GM19452 (cell line): ENCODE measurements at regions not wholly inside any gene's neighbourhood (a gene's known extent, or its start where the extent isn't known, plus 50 kb on each side); places are given as distances from the start of the nearest gene placed in this dataset.

ENCODE experiments used
- ATAC-seq: cut with Tn5 transposase; IDR thresholded peaks from one replicate; pipeline ENCODE4 v1.9.1; 2021; ENCODE audit not compliant: unreplicated experiment

DNA sequence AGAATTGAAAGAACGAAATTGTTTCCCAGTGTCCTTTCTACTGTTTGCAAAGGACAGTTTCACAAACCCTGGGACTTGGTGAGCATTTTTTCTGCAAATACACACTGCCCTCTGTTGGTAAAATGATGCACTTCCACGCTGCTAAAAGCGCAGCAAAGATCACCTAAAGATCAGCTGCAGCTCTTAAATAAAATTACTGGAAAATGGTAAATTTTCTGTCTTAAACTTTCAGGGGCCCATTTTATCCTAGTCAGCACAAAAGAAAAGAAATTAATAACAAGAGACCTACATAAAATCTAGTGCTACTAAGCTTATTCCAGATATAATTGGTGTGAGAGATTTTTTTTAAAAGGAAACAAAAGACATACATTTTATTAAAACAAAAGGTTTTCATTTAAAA is 566.0 kb downstream of the CAAP1 start:
- ATAC-seq: peak; percentile 64

DNA sequence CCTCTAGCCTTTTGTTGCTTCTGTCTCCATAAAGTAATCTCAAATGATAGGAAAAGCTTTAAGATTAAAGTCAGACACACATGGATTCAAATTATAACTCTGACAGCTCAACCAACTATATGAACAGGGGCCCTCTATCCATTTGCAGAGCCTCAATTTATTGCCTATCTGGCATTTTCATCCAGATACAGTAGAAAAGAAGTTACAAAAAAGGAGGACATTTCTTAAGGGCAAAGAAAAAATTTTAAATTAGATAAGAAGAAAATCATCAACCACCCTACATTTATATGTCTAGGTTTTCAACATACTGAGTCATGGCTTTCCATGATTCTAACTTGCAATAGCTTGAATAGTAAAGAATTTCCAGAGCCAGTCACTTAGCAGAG is 567.2 kb downstream of the CAAP1 start:
- no peak for ATAC-seq

DNA sequence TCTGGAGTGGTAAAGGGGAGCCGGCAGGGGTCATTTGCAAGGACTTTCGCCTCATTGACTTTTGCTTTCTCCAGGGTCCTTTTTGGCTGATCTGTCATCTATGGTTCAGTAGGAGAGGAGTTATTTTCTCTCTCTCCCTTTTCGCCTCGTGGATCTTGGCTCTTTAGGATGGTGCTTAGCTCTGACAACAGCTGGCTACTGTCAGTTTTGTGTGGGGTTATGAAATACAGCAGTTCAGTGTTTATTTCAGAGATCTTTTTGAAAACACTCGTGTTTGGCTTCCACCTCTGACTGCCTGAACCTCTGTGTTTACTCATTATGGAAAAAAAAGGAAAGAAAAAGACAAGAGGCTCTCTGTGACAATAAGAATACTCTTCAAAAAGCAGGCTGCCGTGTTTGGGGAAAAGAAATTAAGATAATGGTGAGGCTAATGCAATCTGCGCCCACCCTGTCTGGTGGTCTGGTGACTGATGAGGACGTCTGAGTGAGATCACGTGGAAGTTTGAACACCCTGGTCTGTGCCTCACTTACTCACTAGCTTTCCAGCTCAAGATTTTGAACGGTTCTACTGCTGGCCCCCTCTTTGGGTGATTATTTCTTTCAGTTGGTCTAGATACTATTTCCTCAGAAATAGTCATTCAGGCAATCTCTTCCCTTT is 567.7 kb downstream of the CAAP1 start:
- ATAC-seq: no peak

DNA sequence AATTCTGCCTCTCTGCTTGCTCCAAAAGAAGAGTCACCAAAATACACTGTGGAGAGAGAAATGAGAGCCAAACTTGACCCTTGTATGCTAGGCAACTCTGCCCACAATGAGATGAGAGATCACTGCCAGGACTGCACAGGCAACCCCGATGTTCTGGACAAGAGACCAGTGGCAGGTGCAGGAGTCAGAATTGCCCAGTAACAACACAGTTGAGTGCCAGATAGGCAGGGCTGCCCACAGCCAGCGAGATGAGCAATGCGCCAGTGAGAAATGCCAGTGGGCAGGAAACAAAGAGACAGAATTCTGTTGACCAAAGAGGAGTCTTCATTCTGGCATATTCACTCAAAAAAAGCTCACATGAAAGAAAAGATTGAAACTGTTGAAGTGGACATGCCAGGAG is 570.7 kb downstream of the CAAP1 start:
- ATAC-seq: no peak

DNA sequence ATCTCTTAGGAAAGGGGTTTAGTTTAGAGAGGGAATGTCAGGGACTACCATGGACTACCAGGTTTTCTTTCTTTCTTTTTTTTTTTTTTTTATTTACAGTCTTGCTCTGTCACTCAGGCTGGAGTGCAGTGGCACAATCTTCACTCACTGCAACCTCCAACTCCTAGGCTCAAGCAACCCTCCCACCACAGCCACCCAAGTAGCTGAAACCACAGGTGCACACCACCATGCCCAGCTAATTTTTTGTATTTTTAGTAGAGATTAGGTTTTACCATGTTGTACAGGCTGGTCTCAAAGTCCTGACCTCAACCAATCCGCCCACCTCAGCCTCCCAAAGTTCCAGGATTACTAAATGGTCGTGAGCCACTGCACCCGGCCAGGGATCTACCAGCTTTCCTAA is 572.7 kb downstream of the CAAP1 start:
- ATAC-seq: no peak

DNA sequence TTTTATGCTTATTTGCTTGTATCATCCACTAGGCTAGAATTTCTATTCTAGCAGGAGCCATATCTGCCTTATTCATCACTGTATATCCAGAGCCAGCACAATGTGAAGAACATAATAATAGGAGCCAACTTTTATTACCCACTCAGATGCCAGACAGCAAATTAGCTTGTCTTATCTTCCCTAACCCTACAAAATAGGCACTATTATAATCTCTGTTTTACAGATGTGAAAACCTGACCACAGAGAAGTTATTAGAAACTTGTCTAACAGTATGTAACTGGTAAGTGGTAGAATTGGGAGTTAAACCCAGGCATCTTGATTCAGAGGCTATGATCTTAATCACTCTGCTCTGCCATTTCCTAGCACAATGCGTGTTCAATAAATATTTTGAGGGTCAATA is 579.5 kb downstream of the CAAP1 start:
- no peak for ATAC-seq

DNA sequence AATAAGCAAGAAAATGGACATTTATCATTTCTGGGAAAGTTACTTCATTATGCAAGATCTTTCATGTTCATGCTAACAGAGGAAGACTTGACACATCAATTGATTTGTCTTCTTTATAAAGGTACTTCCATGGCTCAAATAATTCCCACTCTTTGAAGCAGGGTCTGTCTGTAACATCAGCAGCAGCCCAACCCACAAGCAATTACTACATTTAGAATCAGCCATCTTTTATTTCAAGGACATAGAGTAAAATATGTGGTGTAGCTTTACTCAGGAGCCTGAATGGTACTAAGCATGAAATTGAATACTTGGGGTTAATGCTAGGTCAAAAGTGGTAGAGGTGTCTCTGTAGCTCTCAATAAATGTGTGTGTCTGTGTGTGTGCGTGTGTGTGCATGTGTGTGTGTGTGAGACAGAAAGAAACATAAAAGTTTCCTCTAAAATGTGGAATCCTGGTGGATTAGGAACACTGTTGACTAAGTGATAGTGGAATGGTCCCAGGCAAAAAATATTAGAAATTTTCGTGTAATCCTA is 581.1 kb downstream of the CAAP1 start:
- ATAC-seq: no peak

DNA sequence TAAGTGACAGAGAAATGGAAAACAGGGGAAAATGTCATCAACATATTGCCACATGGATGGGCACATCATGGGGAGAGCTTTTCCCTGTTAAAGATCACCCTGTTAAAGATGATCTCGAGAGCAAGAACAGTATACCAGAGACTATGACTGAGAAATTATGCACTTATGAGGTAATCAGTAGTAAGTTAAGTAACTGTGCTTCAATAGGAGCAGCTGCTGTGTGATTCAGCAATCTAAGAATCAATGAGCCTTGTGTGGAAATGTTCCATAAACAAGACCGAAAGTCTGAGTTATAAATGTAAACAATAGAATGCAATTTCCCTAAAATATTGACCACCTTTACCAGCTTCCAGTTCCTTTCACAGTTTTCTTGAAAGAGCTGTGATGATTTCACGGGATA is 582.3 kb downstream of the CAAP1 start:
- no peak for ATAC-seq

DNA sequence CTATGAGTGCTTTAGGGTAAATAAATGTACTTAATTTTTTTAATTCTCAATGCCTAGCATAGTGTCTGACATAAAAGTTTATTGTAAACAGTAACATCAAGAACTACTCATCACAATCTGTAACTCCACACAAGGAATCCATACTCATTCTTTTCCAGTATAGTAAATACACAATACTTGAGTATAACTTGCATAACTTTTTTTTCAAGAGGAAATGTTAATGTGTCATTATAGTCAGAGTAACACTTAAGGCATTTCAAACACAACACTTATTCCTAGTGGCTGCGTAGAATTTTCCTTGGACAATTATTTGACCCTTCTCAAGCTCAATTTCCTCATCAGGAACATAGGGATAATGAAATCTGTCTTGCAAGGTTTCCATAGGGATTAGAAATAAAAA is 584.3 kb downstream of the CAAP1 start:
- no peak for ATAC-seq

DNA sequence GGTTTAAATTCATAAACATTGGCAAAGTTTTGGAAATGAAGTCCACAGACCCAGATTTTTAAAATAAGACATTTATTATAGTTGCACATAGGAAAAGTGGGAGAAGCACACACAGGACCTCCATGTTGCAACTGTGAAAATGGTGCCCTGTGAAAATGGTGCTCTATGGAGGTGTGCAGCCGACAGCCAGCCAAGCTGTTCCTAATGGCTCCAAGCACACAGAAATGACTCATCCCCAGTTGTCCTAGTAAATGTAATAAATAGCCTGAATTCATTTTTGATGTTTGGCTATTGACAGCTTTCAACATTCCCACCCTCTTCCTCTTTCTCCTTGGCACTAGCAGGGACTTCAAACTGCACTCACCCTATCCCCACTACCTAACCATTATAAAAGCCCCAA is 590.9 kb downstream of the CAAP1 start:
- ATAC-seq: no peak

DNA sequence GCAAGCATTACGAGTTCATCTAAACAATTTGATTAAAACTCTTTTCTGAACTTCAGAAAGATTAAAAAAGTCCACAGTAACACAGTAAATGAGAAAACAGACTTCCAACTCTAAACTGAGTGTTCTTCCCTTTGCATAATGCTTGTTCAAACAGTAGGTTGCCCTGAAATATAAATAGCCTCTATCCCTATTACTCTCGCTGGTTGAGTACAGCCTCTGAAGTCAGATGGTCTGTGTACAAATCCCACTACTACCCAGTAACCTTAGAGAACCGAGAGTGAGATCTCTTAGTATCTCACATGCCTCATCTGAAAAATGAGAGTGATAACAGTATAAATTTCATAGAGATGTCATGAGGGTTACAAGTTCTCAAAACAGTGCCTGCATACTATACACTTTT is 591.6 kb downstream of the CAAP1 start:
- ATAC-seq: no peak

DNA sequence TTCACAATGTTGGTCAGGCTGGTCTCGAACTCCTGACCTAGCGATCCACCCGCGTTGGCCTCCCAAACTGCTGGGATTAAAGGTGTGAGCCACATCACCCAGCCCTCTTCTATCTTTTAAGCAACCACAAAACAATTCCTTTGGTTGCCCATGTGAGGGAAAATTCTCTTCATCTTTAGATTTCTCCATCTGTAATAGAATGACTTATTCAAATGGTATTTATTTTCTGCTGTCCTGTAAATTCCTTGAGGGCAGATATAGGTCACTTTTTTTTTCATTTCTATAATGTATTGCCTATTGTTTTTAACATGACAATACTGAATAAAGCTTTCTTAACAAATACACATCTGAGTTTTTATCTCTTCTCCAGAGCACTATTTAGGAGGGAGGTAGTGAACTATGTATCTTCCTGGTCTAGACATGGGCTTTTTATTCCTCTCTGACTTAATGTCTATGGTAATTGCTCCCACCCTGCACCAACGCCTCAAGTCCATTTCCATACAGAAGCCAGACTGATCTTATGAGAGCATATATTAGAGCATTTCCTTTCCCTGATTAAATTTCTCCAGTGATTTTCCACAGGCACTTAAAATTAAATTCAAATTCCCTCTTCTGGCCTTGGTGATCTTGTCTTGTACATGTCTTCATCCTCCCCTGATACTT is 595.6 kb downstream of the CAAP1 start:
- ATAC-seq: no peak

DNA sequence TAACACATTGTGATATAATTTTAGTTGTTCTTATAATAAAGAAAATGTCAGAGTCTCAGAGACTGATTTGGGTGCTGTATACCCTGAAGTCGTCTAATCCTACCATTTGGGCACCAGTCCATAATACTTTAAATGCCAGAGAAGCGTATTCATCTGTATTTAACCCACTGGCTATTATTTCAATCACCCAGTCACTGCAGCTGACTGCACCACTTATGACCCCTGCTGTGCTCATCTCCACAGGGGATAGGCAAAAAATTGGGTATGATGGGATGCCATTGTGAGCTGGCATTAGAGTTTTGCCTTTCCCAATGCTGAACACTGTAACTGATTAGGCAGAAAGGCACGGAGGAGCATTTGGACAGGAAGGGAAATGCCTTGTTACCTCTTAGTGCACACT is 599.7 kb downstream of the CAAP1 start:
- no peak for ATAC-seq

DNA sequence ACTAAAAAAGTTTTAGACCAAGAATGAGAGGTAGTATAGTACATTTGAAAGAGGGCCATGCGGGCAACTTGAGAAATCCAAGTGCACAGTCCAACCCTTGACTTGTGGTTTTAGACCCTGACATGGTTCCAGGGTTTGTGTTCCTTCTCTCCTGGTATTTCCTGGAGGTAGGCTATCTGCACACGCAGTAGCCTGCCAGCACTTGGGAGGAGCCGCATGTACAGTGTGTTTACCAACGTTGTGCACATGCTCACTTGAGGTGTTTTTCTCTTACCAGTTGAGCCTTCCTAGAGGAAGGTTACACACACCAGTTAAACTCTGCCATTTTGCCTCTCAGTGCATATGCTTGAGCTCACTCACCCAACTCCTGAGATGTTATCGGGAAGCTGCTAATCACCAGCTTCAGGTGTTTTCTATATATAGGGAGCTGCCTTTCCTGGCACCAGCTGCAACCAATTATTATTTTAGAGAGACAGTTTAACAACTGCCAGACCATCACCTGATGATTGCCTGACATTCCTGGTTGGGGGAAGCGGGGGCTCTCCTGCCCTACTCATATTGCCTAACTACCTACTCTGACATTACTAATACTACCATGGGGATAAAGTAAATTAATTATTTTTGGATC is 593.4 kb upstream of the TUSC1 start:
- ATAC-seq: no peak

DNA sequence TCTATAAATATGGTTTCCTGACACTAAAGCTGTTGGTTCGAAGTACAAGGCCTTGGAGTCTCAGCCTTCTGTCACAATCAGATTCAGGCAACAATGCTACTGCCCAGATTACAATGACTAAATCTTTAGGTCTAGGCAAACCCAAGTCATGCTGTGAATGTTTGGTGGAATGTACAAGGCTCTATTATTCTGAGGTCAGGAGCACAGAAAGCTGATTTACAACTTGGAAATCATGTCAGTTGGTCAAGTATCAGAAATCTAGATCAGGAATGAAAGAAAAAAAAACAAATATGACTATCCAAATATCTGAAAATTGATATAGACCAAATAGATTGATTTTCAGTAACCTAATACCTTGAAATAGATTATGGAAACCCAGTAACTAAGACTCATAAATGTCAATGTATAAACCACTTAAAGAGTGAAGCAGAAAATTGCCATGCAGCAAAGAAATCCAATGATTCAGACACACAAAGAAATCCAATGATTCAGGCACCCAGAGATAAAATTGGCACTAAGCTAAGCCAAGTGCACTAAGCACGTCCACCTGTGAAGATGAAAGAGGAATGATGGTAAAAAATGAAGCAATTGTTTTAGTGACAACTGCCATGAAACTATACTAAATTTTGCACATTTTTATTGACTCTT is 588.0 kb upstream of the TUSC1 start:
- no peak for ATAC-seq

DNA sequence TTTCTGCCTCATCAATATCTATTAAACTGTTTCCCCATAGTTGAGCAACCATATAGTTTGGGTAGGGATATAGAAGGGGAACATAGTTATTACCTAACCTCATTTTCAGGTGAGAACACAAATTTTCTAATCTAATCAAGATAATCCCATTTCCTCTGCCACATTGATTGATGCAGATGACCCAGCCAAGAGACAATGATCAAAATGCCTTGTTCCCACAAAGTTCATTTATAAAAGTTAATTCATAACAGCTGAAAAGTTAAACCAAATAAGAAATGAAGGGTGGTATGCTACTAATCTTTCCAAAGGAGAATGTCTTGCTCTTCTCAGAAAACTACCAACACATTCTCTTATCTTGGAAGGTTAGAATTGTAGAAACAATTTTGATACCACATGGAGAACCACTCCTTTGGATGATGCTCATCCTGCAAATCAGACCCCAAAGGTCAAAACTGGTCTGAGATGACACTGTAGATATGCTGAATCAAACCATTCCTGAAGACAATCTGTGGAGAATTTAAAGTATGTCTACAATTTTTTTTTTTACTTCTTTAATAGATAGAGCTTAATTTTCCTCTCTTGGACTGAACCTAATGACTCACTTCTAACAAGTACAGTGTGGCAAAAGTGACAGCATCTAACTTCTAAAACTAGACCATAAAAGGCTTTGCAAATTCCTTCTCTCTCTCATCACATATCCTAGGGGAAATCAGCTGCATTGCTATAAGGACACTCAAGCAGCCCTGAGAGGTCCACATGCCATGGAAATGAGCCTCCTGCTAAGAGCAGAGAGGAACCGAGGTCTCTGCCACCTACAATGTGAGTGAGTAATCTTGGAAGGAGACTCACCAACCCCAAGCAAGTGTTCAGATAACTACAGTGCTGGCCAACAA is 586.7 kb upstream of the TUSC1 start:
- ATAC-seq: no peak

DNA sequence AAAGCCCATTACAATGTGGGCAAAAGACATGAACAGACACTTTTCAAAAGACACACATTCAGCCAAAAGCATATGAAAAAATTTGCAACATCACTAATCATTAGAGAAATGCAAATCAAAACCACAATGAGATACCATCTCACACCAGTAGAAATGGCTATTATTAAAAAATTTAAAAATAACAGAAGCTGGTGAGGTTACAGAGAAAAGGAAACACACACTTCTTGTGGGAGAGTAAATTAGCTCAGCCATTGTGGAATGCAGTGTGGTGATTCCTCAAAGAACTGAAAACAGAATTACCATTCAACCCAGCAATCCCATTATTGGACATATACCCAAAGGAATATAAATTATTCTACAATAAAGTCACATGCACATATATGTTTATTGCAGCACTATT is 585.2 kb upstream of the TUSC1 start:
- ATAC-seq: no peak

DNA sequence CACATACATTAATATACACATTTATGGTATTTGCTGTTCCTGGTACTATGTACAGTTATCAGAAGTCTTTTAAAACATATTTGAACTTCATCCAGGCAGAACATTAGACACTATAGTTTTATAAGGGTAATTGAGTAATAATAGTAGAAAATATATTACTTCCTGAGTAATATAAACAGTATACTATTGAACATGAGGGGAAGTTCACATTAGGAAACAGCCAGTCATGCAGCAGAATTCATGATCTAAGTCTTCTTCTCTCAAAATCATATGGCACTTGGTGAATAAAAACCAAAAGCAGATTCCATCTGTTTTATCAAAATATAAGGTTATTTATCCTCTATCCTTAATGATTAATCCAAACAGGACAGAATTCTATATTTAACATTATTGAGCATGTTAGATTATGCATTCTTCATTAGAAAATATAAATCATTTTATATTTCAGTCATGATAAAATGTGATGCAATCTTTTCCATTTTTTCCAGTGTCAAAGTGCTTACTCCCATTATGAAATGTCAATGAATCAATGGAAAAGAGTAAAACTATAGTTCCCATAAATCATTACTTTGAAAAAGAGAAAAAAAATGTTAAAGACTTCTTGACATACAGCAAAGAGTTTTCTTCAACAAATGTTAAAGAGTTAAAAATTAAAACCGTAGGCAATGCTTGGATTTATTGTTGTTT is 584.3 kb upstream of the TUSC1 start:
- ATAC-seq: no peak

DNA sequence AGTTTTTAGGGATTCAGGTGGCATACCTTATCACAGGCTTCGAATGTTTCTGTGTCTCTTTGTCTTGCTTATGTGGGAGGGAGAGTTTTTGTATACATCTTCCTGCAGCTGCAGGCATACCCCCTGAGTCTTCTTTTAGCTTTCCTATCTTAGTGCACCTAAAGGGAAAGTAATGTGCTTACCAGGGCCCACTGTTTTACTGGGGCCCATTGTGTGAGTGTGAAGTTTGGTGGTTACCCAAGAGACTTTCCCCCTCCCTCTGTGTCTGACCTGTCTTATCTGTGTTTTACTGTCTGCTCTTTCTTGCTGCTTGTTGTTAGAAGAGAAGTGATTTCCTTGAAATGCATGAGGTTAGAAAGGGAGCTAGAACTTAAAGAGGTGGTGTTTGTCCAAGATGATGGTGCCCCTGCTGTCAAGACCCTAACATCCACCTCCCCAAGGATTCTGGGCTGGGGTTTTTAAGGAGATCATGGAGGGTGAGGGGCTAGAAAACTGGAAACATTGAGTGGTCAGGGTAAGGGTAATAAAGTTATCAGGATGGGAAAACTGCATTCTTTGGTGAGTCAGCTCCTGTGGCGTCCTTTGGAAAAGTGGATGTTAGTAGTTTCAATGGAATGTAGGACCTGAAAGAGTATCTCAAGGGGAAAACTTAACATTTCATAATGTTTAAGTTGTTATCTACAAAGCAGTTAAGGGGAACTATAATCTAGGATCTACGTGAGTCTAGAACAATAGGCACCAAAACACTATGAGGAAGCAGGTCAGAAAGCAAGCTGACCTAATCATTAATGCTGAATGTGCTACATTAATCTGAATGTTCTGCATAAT is 583.5 kb upstream of the TUSC1 start:
- ATAC-seq: no peak
